Heart left ventricle (tissue), 13 donors: ENCODE measurements at regions not wholly inside any gene's neighbourhood (a gene's known extent, or its start where the extent isn't known, plus 50 kb on each side); places are given as distances from the start of the nearest gene placed in this dataset.

Source experiments
- CTCF ChIP-seq, 12 donors: fragments of 200-600 bp; sonication (generic) in 4 of 12; IDR thresholded peaks; one replicate each; pipeline versions ENCODE4 v1.5.0 to v1.8.0; 2018 to 2022; ENCODE audit warnings: antibody characterized with exemption in 12 of 12, mild to moderate bottlenecking in 5 of 12
- POLR2A ChIP-seq, 2 donors: fragments of 450-650 bp; IDR thresholded peaks; one replicate each; pipeline ENCODE4 v1.6.1; 2017; ENCODE audit warnings: antibody characterized with exemption in 2 of 2, mild to moderate bottlenecking in 2 of 2, moderate library complexity in 2 of 2
- donor health status: ischemic (EF 13 %, LVEDD 7.1; RV severe dilation, severe dysfunction).
- donor health status: DM: no; HTN: yes; CAD: no.
- donor health status: DM: no; HTN: no; CAD: no.
- donor health status: ischemic (EF 25% LVEDD 6.9; RV normal size, moderate dysfunction).
- donor health status: ischemic (EF 25% LVEDD 5.7; RV mildly dilated, moderate dysfunction).
- donor health status: ischemic (EF 35%, LVEDD 5.7; RV mildly dilated, moderate dysfunction).
- donor health status: nonischemic (EF 11% LVEDD 7.7; RV severe dilation, severe dysfunction).
- donor health status: DM: yes; HTN: yes; CAD: no.
- donor health status: PGD.
- donor health status: ischemic (EF 29% LVEDD 5.4; RV normal size, mild dysfunction).
- donor health status: nonischemic (EF 23%, LVEDD 6.1; RV moderate dilation, normal function).

- TF ChIP-seq CTCF (IDR thresholded peaks at IDR 0.05) (no peak), POLR2A (IDR thresholded peaks at IDR 0.05) (no peak)
Measured at GRCh38 chr16:13307255-13307654, 405.9 kb downstream of the SHISA9 start.
